NCI-H2029 (cell line): ENCODE measurements at regions not wholly inside any gene's neighbourhood (a gene's known extent, or its start where the extent isn't known, plus 50 kb on each side); places are given as distances from the start of the nearest gene placed in this dataset.

Experiments used
- DNase-seq: peaks from one replicate; lab custom pipeline; 2025; lab: John Stamatoyannopoulos, UW

GRCh38 chr20:1712634-1713624, 55.4 kb upstream of the SIRPG start:
- DNase-seq = no peak

- no peak for DNase-seq
Observed at GRCh38 chr20:1711826-1712601, 54.4 kb upstream of the SIRPG start.

DNA sequence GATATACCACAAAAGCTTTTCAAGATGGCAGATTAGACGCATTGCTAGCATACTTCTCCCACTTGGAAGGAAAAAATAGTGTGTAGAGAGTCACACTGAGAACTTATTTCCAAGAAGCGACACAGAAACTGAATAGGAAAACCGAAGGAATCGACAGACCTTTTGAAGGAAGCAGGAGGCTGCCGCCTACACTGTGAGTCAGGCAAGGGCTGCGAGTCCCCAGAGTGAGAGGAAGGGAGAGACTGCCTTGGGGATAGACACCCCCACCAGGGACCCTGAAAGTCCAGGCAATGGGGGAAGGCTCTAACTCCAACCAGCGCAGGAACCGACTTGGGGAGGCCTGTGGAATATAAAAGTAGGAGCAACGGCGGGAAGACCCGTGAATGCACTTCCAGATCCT, 53.7 kb upstream of the SIRPG start:
- DNase-seq = no peak

DNA sequence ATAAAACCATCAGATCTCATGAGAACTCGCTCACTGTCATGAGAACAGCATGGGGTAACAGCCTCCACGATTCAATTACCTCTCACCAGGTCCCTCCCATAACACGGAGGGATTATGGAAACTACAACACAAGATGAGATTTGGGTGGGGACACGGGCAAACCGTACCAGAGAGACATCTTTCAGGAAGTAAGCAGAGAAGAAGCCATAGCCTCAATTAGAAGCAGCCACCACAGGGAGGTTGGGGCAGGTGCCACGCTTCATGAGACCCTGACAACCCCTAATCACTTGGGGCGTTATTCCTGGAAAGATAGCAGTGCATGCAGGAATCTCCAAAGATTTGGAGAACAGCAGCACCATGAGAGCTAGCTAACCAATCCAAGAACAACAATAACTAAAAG, 52.9 kb upstream of the SIRPG start:
- no peak for DNase-seq

GRCh38 chr20:1707588-1708449, 50.2 kb upstream of the SIRPG start:
- no peak for DNase-seq
